ENCODE measurements at regions not wholly inside any gene's neighbourhood (a gene's known extent, or its start where the extent isn't known, plus 50 kb on each side); places are given as distances from the start of the nearest gene placed in this dataset.
"Not testable (repeated sequence)": the region's sequence is repeated elsewhere in the genome, so short reads cannot be mapped to it uniquely, and the experiment has no call there.

DNA sequence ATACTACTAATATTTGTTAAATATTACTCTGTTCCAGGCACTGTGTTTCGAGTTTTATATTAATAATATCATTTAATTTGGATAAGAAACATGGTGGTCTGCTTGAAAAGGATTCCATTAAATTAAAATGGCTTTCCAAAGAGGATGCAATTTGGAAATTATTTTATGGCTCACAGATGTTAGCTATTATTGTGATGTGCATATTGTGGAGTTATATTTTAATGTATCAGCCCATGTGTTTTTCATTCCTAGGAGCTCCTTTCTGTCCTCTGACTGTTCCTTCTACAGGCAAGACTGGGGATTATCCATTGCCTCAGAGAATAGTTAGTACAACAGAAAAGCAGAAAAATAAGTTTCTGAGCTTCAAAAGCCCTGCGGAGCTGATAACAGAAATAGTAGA, 376.7 kb upstream of the PDZRN3 start:
- no peak for DNase-seq (ENCODE audit: extremely low spot score)
- Histone ChIP-seq H3K27ac (ENCODE audit: low read depth) (no peak overlapping the region), H3K4me1 (ENCODE audit: insufficient read depth) (no peaks in the 10 kb centered on the region), H3K36me3 (ENCODE audit: insufficient read depth) (no peaks in the 10 kb centered on the region), H3K4me3 (ENCODE audit: low read depth, low read length) (no peak overlapping the region)
- WGBS, result 63% methylated on average over 2 of the region's 2 CpGs

DNA sequence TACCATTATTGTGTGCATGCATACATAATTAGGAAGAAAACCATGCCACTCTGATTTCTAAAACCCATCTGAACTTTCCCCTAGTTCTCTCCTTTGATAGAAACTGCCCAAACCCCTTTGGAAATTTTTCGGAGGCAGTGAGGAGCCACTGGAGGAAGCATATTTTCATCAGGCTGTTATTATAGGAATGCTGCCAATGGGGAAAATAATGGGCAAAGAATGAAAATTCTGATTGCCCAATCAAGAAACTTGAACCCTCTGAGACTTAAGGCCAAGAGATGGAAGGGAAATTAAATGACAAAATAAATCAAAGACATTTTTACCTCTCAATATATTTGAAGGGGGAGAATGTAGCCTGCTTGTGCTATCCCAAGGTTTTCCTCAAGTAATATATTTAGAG, 376.0 kb upstream of the PDZRN3 start:
- Histone ChIP-seq H3K4me3 (ENCODE audit: low read depth, low read length) (no peak overlapping the region), H3K4me1 (ENCODE audit: insufficient read depth) (no peaks in the 10 kb centered on the region), H3K36me3 (ENCODE audit: insufficient read depth) (no peaks in the 10 kb centered on the region), H3K27ac (ENCODE audit: low read depth) (no peak overlapping the region)
- WGBS, result 76% methylated on average over 1 of the region's 1 CpG
- no peak for DNase-seq (ENCODE audit: extremely low spot score)

DNA sequence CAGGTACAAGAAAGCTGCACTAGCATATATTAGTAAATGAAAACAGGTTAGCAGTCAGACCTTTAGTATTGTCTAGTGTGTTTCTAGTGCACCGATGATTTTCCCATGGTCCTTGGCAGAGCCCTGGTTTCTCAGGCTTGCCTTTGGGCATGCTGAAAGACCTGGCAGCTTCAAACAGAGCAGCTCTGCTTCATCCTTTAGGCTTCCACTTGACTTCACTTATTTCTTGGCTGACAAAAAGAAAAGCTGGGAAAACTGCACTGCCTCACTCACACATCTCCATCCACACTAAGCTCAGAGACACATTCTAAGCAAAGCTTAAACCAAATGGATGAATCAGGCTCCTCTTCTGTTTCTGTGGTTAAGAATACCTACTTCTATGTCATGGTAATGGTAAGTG, 374.8 kb upstream of the PDZRN3 start:
- Histone ChIP-seq H3K27ac (ENCODE audit: low read depth) (no peak overlapping the region), H3K36me3 (ENCODE audit: insufficient read depth) (no peaks in the 10 kb centered on the region), H3K4me1 (ENCODE audit: insufficient read depth) (no peaks in the 10 kb centered on the region), H3K4me3 (ENCODE audit: low read depth, low read length) (no peak overlapping the region)
- WGBS, result 97% methylated on average over 1 of the region's 1 CpG
- DNase-seq (ENCODE audit: extremely low spot score), result no peak

DNA sequence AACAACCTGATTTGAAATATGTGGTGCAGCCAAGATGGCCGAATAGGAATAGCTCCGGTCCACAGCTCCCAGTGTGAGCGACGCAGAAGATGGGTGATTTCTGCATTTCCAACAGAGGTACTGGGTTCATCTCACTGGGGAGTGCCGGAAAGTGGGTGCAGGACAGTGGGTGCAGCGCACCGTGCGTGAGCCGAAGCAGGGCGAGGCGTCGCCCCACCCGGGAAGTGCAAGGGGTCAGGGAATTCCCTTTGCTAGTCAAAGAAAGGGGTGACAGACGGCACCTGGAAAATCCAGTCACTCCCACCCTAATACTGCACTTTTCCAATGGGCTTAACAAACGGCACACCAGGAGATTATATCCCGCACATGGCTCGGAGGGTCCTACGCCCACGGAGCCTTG, 365.9 kb upstream of the PDZRN3 start:
- DNase-seq (ENCODE audit: extremely low spot score); H3K27ac ChIP-seq (ENCODE audit: low read depth); H3K4me1 ChIP-seq (ENCODE audit: insufficient read depth); H3K36me3 ChIP-seq (ENCODE audit: insufficient read depth); H3K4me3 ChIP-seq (ENCODE audit: low read depth, low read length): not testable (repeated sequence)
- 97% methylated on average over 19 of the region's 19 CpGs for WGBS

DNA sequence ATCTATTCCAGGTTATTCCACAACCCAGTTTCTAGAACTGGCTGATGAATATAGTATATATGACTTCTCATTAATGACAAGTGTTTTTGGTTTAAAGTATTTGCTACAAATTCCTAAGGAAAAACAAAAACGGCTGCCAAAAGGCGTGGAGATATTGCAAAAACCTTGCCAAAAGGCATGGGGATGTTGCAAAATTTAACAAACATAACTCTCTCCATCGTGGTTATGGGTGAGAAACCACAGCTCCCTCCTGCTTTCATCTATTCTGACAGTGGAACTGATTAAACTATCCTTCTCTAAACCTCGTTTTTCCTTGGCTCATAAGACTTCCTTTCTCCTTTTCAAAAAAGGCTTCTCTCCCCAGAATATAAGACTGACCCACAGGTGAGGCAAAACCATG, 342.0 kb upstream of the PDZRN3 start:
- H3K27ac ChIP-seq (ENCODE audit: low read depth), result no peak overlapping the region
- no peaks in the 10 kb centered on the region for H3K4me1 ChIP-seq (ENCODE audit: insufficient read depth)
- H3K36me3 ChIP-seq (ENCODE audit: insufficient read depth), result no peaks in the 10 kb centered on the region
- no peak for DNase-seq (ENCODE audit: extremely low spot score)
- no peak overlapping the region for H3K4me3 ChIP-seq (ENCODE audit: low read depth, low read length)
- 27% methylated on average over 4 of the region's 4 CpGs for WGBS

DNA sequence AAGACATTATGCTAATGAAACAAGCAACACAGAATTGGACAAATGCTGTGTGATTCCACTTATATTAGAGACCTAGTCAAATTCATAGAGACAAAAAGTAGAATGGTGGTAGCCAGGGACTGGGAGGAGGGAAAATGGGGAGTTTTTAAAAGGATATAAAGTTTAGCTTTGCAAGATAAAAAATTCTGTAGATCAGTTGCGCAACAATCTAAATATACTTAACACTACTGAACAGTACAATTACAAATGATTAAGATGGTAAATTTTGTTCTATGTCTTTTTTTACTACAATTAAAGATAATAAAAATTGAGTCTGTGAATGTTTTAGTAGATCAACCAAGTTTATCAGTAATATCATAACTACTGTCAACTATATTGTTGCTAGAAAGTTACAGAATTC, 340.1 kb upstream of the PDZRN3 start:
- DNase-seq (ENCODE audit: extremely low spot score), result no peak
- H3K4me1 ChIP-seq (ENCODE audit: insufficient read depth), result no peaks in the 10 kb centered on the region
- H3K36me3 ChIP-seq (ENCODE audit: insufficient read depth), result no peaks in the 10 kb centered on the region
- 78% methylated on average over 1 of the region's 1 CpG for WGBS
- H3K4me3 ChIP-seq (ENCODE audit: low read depth, low read length), result no peak overlapping the region
- H3K27ac ChIP-seq (ENCODE audit: low read depth), result no peak overlapping the region

DNA sequence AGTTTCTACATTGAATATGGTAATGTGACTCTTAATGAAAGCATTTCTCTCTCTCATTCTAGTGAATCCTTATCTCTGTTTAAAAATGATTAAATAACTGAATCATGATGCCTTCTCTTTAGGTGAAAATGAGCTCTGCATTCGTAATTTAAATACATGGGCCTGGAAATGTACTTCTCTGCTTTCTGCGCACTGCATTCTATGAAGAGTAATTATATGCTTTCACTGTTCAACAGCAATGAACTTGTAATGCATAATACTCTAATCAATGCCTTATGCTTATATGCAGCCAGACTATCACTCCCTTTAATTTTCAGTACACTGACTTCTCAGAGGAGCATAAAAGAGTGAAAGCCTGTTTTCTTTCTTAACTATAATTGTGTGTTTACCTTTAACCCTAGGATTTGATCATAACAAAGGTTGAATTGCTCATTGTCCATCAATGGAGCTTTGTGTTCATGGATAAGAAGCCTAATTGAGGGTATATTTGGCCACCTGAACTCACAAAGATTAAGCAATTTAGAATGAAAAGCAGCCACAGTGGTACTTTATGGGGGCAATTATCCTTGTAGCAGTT, 330.8 kb upstream of the PDZRN3 start:
- no peak overlapping the region for H3K4me3 ChIP-seq (ENCODE audit: low read depth, low read length)
- 74% methylated on average over 2 of the region's 2 CpGs for WGBS
- no peaks in the 10 kb centered on the region for H3K36me3 ChIP-seq (ENCODE audit: insufficient read depth)
- H3K27ac ChIP-seq (ENCODE audit: low read depth), result no peak overlapping the region
- no peak for DNase-seq (ENCODE audit: extremely low spot score)
- H3K4me1 ChIP-seq (ENCODE audit: insufficient read depth), result no peaks in the 10 kb centered on the region

DNA sequence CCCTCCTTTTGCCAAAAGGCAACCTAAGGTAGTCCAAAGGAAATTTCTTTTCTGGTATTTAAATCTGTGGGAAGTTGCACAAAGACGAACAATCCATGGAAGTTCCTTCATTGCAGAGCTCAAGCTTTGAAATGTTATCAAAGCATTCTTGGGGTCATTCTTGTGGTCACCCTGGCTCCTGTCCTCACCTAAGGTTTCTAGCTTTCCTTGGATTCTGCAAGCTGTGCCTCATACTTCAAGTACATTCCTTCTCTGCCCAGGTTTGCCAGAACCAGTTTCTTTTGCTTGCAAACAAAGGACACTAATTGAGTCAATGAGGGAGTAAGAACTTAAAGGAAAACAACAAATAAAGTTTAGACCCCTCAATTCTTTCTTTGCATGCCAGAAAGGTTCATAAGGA, 329.8 kb upstream of the PDZRN3 start:
- H3K4me1 ChIP-seq (ENCODE audit: insufficient read depth), result no peaks in the 10 kb centered on the region
- DNase-seq (ENCODE audit: extremely low spot score), result no peak
- H3K27ac ChIP-seq (ENCODE audit: low read depth), result no peak overlapping the region
- H3K36me3 ChIP-seq (ENCODE audit: insufficient read depth), result no peaks in the 10 kb centered on the region
- WGBS, result 73% methylated on average over 1 of the region's 1 CpG
- H3K4me3 ChIP-seq (ENCODE audit: low read depth, low read length), result no peak overlapping the region

DNA sequence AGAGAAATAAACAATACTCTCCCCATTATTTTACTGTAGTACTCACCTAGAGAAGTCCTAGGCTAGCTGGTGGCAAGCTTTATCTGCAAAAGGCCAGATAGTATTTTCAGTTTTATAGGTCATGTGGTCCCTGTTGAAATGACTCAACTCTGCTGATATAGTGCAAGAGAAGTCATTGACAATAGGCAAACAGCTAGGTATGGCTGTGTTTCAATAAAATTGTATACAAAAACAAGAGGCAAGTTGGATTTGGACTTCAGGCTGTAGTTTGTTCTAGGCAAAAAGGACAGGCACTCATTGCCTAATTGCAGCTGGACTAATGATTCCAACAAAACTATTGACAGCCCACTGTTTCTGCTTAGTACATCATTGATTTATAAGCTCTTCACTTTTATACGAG, 328.0 kb upstream of the PDZRN3 start:
- Histone ChIP-seq H3K4me3 (ENCODE audit: low read depth, low read length) (no peak overlapping the region), H3K4me1 (ENCODE audit: insufficient read depth) (no peaks in the 10 kb centered on the region), H3K36me3 (ENCODE audit: insufficient read depth) (no peaks in the 10 kb centered on the region), H3K27ac (ENCODE audit: low read depth) (no peak overlapping the region)
- no peak for DNase-seq (ENCODE audit: extremely low spot score)
- WGBS, result 69% methylated on average over 1 of the region's 1 CpG

DNA sequence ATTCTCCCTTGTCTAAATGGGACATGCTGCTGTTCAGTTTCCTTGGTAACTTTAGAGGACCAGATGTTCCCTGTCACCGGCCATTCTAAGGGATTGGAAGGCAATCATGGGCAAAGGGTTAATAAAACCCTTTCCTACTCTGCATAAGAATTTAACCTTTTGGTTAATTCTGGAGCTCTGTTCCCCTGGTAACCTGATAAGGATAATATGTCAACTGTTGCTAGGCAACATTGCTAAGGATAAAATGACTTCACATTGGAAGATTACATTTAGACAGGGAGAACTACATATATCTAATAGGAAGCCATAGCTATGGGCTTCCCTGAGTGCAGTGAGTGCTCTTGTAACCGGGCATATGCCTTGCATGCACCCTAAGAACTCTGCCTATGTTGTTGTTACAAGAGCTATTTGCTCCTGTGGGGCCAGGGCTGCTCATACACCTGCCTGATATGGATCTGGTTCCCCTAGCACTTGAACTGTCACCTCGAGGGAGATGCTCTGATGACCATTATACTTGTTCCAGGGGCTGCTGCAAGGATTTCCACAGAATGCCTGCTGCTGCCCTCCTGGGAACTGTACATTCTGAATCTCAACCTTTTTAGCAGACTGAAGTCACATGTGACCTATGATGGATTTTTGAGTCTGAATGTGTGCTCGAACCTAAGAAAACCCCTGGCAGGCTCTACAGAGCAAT, 326.3 kb upstream of the PDZRN3 start:
- no peaks in the 10 kb centered on the region for H3K4me1 ChIP-seq (ENCODE audit: insufficient read depth)
- H3K27ac ChIP-seq (ENCODE audit: low read depth), result no peak overlapping the region
- H3K36me3 ChIP-seq (ENCODE audit: insufficient read depth), result no peaks in the 10 kb centered on the region
- 51% methylated on average over 4 of the region's 4 CpGs for WGBS
- H3K4me3 ChIP-seq (ENCODE audit: low read depth, low read length), result no peak overlapping the region
- no peak for DNase-seq (ENCODE audit: extremely low spot score)

DNA sequence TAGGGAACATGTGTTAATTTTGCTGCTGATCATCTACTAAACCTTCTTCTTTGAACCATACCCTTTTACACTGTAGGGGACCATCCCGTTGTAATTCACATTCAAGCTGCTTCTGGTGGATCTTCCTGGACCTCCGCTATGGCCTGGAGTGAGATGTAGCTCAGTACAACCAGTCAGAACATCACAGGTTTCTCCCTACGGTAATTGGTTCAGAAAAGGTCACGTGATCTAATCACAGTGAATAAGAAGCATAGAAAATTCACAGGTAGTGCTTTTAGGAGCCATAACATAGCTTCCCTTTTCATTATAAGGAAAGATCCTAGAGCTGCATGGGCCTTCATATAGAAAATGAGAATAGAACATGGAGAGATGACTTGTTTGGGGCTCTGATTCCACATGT, 320.8 kb upstream of the PDZRN3 start:
- WGBS, result 89% methylated on average over 4 of the region's 4 CpGs
- DNase-seq (ENCODE audit: extremely low spot score), result no peak
- Histone ChIP-seq H3K4me3 (ENCODE audit: low read depth, low read length) (no peak overlapping the region), H3K36me3 (ENCODE audit: insufficient read depth) (no peaks in the 10 kb centered on the region), H3K4me1 (ENCODE audit: insufficient read depth) (no peaks in the 10 kb centered on the region), H3K27ac (ENCODE audit: low read depth) (no peak overlapping the region)

DNA sequence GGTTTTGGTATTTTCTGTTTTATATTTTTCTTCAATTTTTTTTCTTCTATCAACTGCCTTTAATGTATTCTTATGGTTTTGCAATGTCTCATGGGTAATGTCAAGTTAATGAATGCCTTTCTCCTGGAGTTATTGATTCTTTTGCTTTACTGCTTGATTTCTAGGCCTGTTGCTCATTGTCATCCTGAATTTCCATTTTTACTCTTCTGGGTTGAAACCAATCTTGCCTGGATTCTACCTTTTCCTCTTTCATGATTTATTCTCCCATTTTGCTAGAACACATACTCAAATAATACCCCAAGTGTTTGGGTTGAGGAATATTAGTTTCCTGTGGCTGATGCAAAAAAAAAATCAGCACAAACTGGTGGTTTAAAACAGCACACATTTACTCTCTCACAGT, 315.2 kb upstream of the PDZRN3 start:
- H3K36me3 ChIP-seq (ENCODE audit: insufficient read depth), result no peaks in the 10 kb centered on the region
- H3K27ac ChIP-seq (ENCODE audit: low read depth), result no peak overlapping the region
- H3K4me3 ChIP-seq (ENCODE audit: low read depth, low read length), result no peak overlapping the region
- no peaks in the 10 kb centered on the region for H3K4me1 ChIP-seq (ENCODE audit: insufficient read depth)
- no peak for DNase-seq (ENCODE audit: extremely low spot score)

DNA sequence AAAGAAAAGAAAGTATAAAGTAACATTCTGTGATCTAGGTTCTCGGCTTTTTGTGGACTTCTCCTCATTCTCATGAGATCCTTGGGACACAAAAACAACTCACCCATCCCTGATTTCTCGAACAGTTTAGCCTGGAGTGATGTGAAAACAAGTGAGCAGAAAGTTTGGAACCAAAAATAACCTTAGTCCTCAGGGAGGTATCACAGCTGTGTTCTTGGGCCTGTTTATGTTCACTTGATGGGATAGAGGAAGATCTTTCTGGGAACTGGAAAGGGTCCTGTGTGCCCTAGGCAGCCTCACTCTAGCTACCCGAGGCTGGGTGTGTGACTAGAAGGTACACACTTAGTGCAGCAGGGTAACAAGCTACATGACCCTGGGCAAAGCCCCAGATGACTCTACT, 308.8 kb upstream of the PDZRN3 start:
- no peak for DNase-seq (ENCODE audit: extremely low spot score)
- Histone ChIP-seq H3K36me3 (ENCODE audit: insufficient read depth) (no peaks in the 10 kb centered on the region), H3K27ac (ENCODE audit: low read depth) (no peak overlapping the region), H3K4me1 (ENCODE audit: insufficient read depth) (no peaks in the 10 kb centered on the region), H3K4me3 (ENCODE audit: low read depth, low read length) (no peak overlapping the region)
- 68% methylated on average over 3 of the region's 3 CpGs for WGBS

DNA sequence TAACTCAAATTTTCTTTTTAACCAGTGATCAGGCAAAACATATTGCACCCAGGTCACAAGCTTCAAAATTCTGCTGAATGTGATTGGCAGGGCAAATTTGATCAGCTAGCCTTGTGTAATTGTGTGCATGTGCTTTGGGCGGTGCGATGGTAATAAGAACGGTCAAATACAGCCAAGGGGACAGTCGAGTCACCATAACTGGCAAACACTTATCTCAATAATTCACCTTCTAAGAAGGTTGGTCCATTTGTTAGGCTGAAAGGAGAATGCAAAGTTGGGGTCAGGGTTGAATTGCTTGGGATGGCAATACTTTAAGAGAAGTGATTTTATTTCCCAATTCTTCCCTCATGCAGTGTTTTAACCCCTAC, 302.4 kb upstream of the PDZRN3 start:
- no peaks in the 10 kb centered on the region for H3K36me3 ChIP-seq (ENCODE audit: insufficient read depth)
- no peak for DNase-seq (ENCODE audit: extremely low spot score)
- no peaks in the 10 kb centered on the region for H3K4me1 ChIP-seq (ENCODE audit: insufficient read depth)
- 61% methylated on average over 4 of the region's 4 CpGs for WGBS
- H3K4me3 ChIP-seq (ENCODE audit: low read depth, low read length), result no peak overlapping the region
- no peak overlapping the region for H3K27ac ChIP-seq (ENCODE audit: low read depth)
